Tibial nerve (tissue), 4 donors: ENCODE measurements at regions not wholly inside any gene's neighbourhood (a gene's known extent, or its start where the extent isn't known, plus 50 kb on each side); places are given as distances from the start of the nearest gene placed in this dataset.

Experiments used
- EP300 ChIP-seq, 2 donors: sonication (generic); formaldehyde crosslinking; IDR thresholded peaks; one replicate each; pipeline ENCODE4 v1.6.1; 2017; ENCODE audit warnings: antibody characterized with exemption in 2 of 2, mild to moderate bottlenecking in 1 of 2
- POLR2A ChIP-seq, 2 donors: fragments of 450-650 bp; IDR thresholded peaks; one replicate each; pipeline ENCODE4 v1.6.1; 2017; ENCODE audit warnings: antibody characterized with exemption in 2 of 2, mild to moderate bottlenecking in 2 of 2, moderate library complexity in 2 of 2
- TF ChIP-seq, protein P1 (sequence below), 5 experiments: fragments of 200-600 bp in 3 of 5; fragments of 450-650 bp in 2 of 5; sonication (generic) in 3 of 5; IDR thresholded peaks; one replicate each; pipeline ENCODE4 v1.5.1; 2016 to 2019; ENCODE audit warnings: antibody characterized with exemption in 5 of 5, mild to moderate bottlenecking in 3 of 5, moderate library complexity in 2 of 5

GRCh38 chr3:165981318-165981717 lies 144.1 kb upstream of the BCHE start:
- TF ChIP-seq, protein P1, sequence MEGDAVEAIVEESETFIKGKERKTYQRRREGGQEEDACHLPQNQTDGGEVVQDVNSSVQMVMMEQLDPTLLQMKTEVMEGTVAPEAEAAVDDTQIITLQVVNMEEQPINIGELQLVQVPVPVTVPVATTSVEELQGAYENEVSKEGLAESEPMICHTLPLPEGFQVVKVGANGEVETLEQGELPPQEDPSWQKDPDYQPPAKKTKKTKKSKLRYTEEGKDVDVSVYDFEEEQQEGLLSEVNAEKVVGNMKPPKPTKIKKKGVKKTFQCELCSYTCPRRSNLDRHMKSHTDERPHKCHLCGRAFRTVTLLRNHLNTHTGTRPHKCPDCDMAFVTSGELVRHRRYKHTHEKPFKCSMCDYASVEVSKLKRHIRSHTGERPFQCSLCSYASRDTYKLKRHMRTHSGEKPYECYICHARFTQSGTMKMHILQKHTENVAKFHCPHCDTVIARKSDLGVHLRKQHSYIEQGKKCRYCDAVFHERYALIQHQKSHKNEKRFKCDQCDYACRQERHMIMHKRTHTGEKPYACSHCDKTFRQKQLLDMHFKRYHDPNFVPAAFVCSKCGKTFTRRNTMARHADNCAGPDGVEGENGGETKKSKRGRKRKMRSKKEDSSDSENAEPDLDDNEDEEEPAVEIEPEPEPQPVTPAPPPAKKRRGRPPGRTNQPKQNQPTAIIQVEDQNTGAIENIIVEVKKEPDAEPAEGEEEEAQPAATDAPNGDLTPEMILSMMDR (IDR thresholded peaks at IDR 0.05): no peak
- TF ChIP-seq POLR2A (IDR thresholded peaks at IDR 0.05) (no peak), EP300 (IDR thresholded peaks at IDR 0.05) (no peak)
